GM12892 (cell line): ENCODE measurements at regions not wholly inside any gene's neighbourhood (a gene's known extent, or its start where the extent isn't known, plus 50 kb on each side); places are given as distances from the start of the nearest gene placed in this dataset.

Experiments used
- POLR2A ChIP-seq: IDR thresholded peaks from 2 replicates; pipeline ENCODE4 v1.6.1; 2011; ENCODE audit warnings: low read depth, low read length, control low read depth
- POLR2AphosphoS5 ChIP-seq: IDR thresholded peaks from 2 replicates; pipeline ENCODE4 v1.6.1; 2011; ENCODE audit warnings: low read depth, low read length, control low read depth
- TAF1 ChIP-seq: IDR thresholded peaks from 2 replicates; pipeline ENCODE4 v1.6.1; 2011; ENCODE audit warnings: low read depth, mild to moderate bottlenecking, control low read depth, low read length, borderline replicate concordance

GRCh38 chr6:90386399-90387382 lies 90.0 kb upstream of the BACH2 start:
- TF ChIP-seq POLR2A (no peak), TAF1 (no peak), POLR2AphosphoS5 (no peak)
